ENCODE measurements at regions not wholly inside any gene's neighbourhood (a gene's known extent, or its start where the extent isn't known, plus 50 kb on each side); places are given as distances from the start of the nearest gene placed in this dataset.

DNA sequence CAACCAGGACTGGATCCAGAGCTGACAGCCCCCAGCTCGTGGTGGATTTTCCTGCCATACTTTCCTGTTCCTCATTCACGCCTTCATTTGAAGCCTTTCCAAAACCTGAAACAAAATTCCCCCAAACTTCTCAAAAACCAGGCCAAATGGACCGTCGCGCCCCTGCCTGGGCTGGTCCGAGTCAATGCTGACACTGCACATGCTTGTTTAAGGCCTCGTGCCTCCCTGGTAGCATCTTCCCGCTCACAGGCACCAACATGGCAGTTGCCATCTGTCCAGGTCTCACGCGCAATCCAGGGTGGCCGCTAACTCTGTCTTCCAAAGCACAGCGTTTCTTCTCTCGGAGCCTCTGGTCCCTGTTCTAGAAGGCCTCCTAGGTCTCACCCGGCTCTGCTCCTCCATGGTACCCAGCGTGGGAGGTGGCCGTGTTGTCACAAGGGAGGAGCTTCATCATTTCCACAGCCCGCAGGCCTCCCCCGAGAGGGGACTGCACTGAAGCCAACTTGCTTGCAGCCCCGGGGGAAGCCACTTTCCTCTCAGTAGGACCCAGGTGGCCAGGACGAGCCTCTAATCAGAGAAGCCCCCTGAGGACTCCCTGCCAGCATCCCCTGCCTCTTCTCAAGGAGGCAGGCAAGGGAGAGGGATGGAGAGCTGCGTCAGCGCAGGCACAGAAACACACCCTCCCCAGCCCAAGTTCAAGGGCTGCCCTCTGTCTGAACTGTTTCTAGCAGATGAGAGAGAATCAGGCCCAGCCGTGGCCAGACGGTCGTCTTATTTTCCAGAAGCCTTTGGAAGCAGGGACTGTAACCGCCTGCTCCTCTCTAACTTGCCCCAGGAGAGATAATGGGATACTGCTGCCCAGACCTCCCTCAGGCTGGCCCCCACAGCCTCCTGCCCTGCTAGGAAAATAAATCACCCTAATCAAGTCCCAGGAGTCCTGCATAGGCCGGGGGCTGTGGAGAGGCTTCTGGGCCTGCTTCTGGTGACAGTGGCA lies 152.8 kb upstream of the TLE3 start:
- TF ChIP-seq EZH2 (IDR thresholded peaks at IDR 0.05; ENCODE audit: borderline replicate concordance, control insufficient read depth, low read depth, low read length) (no peak), USF2 (IDR thresholded peaks at IDR 0.05; ENCODE audit: borderline replicate concordance, low read depth, low read length) (no peak), CEBPB (IDR thresholded peaks at IDR 0.05; ENCODE audit: borderline replicate concordance in 1 of 2, low read depth in 2 of 2, low read length in 2 of 2) (no peak), MYB (IDR thresholded peaks at IDR 0.05; ENCODE audit: borderline replicate concordance, low read depth, low read length) (no peak), NFYB (IDR thresholded peaks at IDR 0.05; ENCODE audit: insufficient read depth, low read depth, low read length) (no peak), FOXM1 (IDR thresholded peaks at IDR 0.05; ENCODE audit: low read depth, low read length) (no peak), NFIC (IDR thresholded peaks at IDR 0.05; ENCODE audit: low read depth, low read length) (no peak), CTCF (IDR thresholded peaks at IDR 0.05 in 2 of 3, conservative IDR thresholded peaks at IDR 0.05 in 1 of 3; ENCODE audit: control insufficient read depth in 2 of 3, extremely low read depth in 1 of 3, insufficient read depth in 1 of 3, low read depth in 3 of 3, low read length in 3 of 3) (no peak), CBX5 (IDR thresholded peaks at IDR 0.05; ENCODE audit: low read depth) (no peak), SP1 (IDR thresholded peaks at IDR 0.05; ENCODE audit: low read depth, low read length) (no peak), SMC3 (IDR thresholded peaks at IDR 0.05; ENCODE audit: borderline replicate concordance, low read length) (no peak)
- TF ChIP-seq, protein P1, sequence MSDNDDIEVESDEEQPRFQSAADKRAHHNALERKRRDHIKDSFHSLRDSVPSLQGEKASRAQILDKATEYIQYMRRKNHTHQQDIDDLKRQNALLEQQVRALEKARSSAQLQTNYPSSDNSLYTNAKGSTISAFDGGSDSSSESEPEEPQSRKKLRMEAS (IDR thresholded peaks at IDR 0.05; ENCODE audit: low read depth, low read length), result no peak
